ENCODE measurements at regions not wholly inside any gene's neighbourhood (a gene's known extent, or its start where the extent isn't known, plus 50 kb on each side); places are given as distances from the start of the nearest gene placed in this dataset.

DNA sequence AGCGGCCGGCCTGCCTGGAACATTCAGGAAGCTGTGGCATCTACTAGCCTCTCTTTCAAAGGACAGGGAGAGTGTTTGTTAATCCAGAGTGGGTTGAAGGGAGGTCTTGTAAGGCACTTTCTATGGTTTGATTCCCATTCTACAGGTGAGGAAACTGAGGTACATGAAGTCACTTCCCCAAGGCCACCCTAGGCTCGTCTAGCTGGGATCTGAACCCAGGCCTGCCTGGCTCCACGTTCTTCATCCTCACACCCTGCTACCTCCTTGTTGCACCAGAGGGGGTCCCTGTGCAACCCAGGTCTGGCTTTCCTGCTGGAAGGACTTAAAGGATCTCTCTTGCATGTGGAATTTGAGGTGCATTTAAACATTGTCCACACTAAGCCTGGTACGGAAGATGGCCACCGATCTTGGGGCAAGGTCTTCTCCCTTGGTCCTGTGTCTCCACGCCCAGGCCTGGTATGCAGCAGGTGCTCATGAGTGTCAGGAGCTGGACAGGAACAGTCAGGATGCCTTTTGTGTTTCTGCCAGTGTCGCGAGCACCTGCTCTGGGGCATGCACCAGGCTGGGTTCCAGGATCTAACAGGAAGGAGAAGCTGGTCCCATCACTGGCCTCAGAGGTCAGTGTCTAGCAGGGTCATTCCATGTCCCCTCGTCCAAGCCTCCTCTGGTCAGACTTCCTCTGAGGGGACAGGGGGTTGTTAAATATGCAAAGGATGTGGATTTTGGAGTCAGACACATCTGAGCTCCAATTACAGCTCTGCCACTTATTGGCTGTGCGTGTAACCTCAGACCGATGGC is 103.2 kb upstream of the RUNX3 start:
- no peak overlapping the region for H3K4me3 ChIP-seq (ENCODE audit: low read length)

DNA sequence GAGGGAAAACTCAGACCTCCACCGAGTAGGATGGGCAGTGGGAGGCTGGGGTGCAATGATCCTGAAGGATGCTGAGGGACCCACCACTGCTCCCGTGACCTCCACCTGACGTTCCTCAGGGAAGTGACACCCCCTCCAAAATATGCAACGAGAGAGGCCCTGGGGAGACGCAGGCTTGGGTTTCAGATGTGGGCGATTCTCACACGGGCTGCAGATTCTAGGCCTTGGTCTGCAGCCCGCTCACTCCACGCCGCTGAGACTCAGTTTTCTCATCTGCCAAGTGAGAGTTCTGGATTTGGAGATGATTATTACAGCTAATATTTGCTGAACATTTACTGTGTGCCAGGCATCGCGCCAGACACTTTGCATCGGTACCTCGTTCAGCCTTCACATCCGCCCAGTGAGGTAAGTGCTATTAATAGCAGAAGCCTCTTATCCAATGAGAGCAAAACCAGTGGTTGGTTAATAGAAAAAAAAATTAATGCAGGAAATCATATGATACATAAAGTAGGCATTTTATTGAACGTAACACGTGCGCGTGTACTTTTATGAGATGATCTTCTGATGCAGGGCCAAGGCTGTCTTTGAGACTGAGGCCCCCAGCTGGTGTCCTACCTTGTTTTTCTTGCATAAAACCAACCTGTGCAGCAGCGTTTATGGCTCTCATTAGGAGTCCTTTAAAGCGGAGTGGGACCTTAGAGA is 102.0 kb upstream of the RUNX3 start:
- TF ChIP-seq, protein P1, sequence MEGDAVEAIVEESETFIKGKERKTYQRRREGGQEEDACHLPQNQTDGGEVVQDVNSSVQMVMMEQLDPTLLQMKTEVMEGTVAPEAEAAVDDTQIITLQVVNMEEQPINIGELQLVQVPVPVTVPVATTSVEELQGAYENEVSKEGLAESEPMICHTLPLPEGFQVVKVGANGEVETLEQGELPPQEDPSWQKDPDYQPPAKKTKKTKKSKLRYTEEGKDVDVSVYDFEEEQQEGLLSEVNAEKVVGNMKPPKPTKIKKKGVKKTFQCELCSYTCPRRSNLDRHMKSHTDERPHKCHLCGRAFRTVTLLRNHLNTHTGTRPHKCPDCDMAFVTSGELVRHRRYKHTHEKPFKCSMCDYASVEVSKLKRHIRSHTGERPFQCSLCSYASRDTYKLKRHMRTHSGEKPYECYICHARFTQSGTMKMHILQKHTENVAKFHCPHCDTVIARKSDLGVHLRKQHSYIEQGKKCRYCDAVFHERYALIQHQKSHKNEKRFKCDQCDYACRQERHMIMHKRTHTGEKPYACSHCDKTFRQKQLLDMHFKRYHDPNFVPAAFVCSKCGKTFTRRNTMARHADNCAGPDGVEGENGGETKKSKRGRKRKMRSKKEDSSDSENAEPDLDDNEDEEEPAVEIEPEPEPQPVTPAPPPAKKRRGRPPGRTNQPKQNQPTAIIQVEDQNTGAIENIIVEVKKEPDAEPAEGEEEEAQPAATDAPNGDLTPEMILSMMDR (conservative IDR thresholded peaks at IDR 0.05; ENCODE audit: low read depth, low read length), result no peak
- peak; percentile 72 for DNase-seq (ENCODE audit: low read depth)
- no peak overlapping the region for H3K4me3 ChIP-seq (ENCODE audit: low read length)

More for the DNA sequence above, 103.2 kb upstream of the RUNX3 start:
- TF ChIP-seq, protein P1 (conservative IDR thresholded peaks at IDR 0.05; ENCODE audit: low read depth, low read length), result no peak
- no peak for DNase-seq (ENCODE audit: low read depth)

DNA sequence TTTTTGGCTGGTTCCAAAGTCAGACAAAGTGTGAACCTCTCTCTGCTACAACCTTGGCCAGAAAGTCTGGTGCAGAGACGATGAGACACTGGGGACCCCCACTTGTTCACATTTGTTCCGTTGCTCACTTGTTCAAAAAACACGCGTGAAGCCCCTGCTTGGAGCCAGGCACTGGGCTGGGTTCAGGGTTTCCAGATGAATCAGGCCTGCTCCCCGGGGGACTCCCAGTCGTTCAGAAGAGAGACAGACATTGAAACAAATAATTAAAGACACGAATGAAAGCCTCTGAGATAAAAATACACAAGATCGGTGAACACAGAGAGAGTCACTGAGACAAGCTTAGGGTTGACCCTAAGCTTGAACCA is 101.5 kb upstream of the RUNX3 start:
- TF ChIP-seq, protein P1 (conservative IDR thresholded peaks at IDR 0.05; ENCODE audit: low read depth, low read length), result no peak
- DNase-seq (ENCODE audit: low read depth), result no peak
- H3K4me3 ChIP-seq (ENCODE audit: low read length), result no peak overlapping the region

DNA sequence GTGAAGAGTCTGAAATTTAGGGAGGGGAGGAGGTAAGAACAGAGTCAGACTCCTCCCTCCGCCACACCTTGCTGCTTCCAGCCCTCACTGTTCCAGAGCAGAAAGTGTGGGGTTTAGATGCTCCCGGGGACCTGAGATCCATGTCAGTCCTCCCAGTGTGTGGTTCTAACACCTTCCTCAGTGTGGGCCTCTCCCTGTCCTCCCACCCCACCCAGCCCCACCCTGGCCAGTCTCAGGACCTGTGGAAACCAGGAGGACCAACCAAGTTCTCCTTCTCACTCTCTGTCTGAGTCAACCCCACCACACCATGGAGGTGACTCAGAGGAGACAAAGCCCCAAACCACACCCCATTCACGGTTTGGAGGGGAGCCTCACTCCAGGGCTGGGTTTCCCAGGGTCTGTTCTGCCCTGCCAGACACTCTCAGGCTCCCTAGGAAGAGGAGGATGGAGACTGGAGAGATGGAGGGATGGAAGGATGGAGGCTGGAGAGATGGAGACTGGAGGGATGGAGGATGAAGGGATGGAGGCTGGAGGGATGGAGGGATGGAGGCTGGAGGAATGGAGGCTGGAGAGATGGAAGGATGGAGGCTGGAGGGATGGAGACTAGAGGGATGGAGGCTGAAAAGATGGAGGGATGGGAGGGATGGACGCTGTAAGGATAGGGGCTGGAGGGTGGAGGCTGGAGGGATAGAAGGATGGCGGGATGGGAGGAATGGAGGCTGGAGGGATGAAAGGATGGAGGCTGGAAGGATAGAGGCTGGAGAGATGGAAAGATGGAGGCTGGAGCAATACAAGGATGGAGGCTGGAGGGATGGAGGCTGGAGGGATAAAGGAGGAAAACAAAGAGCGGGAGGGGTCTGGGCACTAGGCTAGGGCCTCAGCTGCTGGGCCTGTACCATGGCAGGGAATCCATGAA is 100.9 kb upstream of the RUNX3 start:
- no peak for DNase-seq (ENCODE audit: low read depth)
- no peak overlapping the region for H3K4me3 ChIP-seq (ENCODE audit: low read length)
- TF ChIP-seq, protein P1 (conservative IDR thresholded peaks at IDR 0.05; ENCODE audit: low read depth, low read length), result no peak

DNA sequence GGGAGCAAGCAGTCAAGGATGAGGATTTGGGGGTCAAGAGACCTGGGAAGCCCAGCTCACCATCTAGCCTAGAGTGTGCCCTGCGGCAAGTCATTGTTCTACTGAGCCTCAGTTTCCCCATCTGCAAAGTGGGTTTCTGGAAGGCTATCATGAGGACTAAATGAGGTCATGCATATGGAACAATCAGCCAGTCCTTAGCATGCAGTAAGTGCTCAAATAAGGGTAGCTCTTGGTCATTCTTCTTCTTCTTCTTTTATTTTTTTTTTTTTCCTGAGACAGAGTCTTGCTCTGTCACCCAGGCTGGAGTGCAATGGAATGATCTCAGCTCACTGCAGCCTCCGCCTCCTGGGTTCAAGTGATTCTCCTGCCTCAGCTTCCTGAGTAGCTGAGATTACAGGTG is 99.9 kb upstream of the RUNX3 start:
- DNase-seq (ENCODE audit: low read depth), result no peak
- TF ChIP-seq, protein P1 (conservative IDR thresholded peaks at IDR 0.05; ENCODE audit: low read depth, low read length), result no peak
- H3K4me3 ChIP-seq (ENCODE audit: low read length), result no peak overlapping the region

DNA sequence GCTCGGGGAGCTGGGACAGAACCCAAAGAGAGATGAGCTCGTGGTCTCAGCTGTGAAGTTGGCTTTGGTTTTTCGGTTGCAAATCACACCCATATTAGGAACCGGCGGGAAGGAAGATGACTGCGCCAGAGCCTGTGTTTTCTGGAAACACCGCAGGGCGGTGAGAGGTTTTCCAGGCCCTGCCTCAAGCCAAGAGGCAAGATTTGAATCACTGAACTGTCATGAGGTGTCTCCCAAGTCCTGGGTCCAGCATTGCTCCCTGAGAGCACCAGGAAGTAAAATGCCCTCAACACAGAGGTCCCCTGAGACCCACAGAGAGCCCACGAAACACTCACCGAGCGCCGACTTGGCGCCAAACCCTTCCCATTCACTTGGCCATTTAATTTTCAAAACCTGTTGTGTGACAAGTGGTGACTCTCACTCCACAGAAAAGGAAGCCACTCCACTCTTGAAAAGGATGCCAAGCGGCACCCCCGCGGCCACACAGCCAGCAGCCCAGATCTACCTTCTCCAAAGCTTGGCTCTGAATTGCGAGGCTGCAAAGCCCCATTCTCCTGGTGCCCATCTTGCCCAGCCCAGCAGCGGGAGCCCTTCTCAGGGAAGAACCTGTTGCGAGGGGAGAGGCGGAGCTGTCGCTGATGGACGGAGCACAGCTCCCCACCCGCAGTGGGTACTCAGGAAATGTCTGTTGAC is 99.0 kb upstream of the RUNX3 start:
- TF ChIP-seq, protein P1 (conservative IDR thresholded peaks at IDR 0.05; ENCODE audit: low read depth, low read length), result no peak
- DNase-seq (ENCODE audit: low read depth), result no peak
- H3K4me3 ChIP-seq (ENCODE audit: low read length), result no peak overlapping the region
